Fibroblast of lung (primary cell): ENCODE measurements at regions not wholly inside any gene's neighbourhood (a gene's known extent, or its start where the extent isn't known, plus 50 kb on each side); places are given as distances from the start of the nearest gene placed in this dataset.

ENCODE experiments used
- DNase-seq, 2 donors: peaks; one replicate each; pipeline versions ENCODE4 v3.0.0 to v3.0.0-alpha.2; 2010; ENCODE audit warnings: low read depth in 2 of 2
- H2AFZ ChIP-seq: 2 replicates; pipeline ENCODE4 v1.5.1; 2012; ENCODE audit warnings: low read length, control low read depth, inconsistent platforms
- H3K27ac ChIP-seq: 2 replicates; pipeline ENCODE4 v1.5.1; 2011; ENCODE audit warnings: low read length, control low read depth; ENCODE audit not compliant: insufficient read depth
- H3K27me3 ChIP-seq: 2 replicates; pipeline ENCODE4 v1.5.1; 2011; ENCODE audit warnings: mild to moderate bottlenecking, low read length; ENCODE audit not compliant: control insufficient read depth, insufficient read depth
- H3K36me3 ChIP-seq: 2 replicates; pipeline ENCODE4 v1.5.1; 2011; ENCODE audit warnings: low read length; ENCODE audit not compliant: control insufficient read depth, insufficient read depth
- H3K4me1 ChIP-seq: 2 replicates; pipeline ENCODE4 v1.5.1; 2011; ENCODE audit warnings: low read length; ENCODE audit not compliant: control insufficient read depth, insufficient read depth; ENCODE audit errors: extremely low read depth
- H3K4me2 ChIP-seq: 2 replicates; pipeline ENCODE4 v1.5.1; 2011; ENCODE audit warnings: low read length, control low read depth; ENCODE audit not compliant: insufficient read depth; ENCODE audit errors: extremely low read depth
- H3K4me3 ChIP-seq, 4 experiments: fragments of 200-600 bp in 1 of 4; sonication (generic) in 1 of 4; replicated peaks in 1 of 4; 2 replicates each; pipeline ENCODE4 v1.5.1; 2011 to 2016; ENCODE audit warnings: low read length in 4 of 4, low read depth in 3 of 4, mild to moderate bottlenecking in 3 of 4, control low read depth in 2 of 4, inconsistent platforms in 1 of 4, mixed read lengths in 1 of 4; ENCODE audit not compliant: insufficient read depth in 1 of 4; ENCODE audit errors: control extremely low read depth in 1 of 4
- H3K79me2 ChIP-seq: 2 replicates; pipeline ENCODE4 v1.5.1; 2012; ENCODE audit warnings: mild to moderate bottlenecking, low read length, inconsistent platforms; ENCODE audit not compliant: control insufficient read depth, insufficient read depth
- H3K9ac ChIP-seq: 2 replicates; pipeline ENCODE4 v1.5.1; 2011; ENCODE audit warnings: mild to moderate bottlenecking, low read length, control low read depth; ENCODE audit not compliant: insufficient read depth
- H3K9me3 ChIP-seq: 2 replicates; pipeline ENCODE4 v1.5.1; 2012; ENCODE audit warnings: low read depth, low read length; ENCODE audit not compliant: control insufficient read depth, insufficient read depth
- H4K20me1 ChIP-seq: 2 replicates; pipeline ENCODE4 v1.5.1; 2011; ENCODE audit warnings: low read length; ENCODE audit not compliant: control insufficient read depth, insufficient read depth; ENCODE audit errors: extremely low read depth
- EZH2 ChIP-seq: IDR thresholded peaks from 2 replicates; pipeline ENCODE4 v1.5.1; 2012; ENCODE audit warnings: low read length, control low read depth, mild to moderate bottlenecking; ENCODE audit errors: missing control alignments
- TF ChIP-seq, protein P1 (sequence below), 2 donors: IDR thresholded peaks in 1 of 2; conservative IDR thresholded peaks in 1 of 2; 1 replicate in 1 of 2; 2 replicates in 1 of 2; pipeline ENCODE4 v1.5.1; 2011 to 2012; ENCODE audit warnings: low read length in 2 of 2, control low read depth in 1 of 2, inconsistent platforms in 1 of 2, low read depth in 1 of 2, mild to moderate bottlenecking in 1 of 2

DNA sequence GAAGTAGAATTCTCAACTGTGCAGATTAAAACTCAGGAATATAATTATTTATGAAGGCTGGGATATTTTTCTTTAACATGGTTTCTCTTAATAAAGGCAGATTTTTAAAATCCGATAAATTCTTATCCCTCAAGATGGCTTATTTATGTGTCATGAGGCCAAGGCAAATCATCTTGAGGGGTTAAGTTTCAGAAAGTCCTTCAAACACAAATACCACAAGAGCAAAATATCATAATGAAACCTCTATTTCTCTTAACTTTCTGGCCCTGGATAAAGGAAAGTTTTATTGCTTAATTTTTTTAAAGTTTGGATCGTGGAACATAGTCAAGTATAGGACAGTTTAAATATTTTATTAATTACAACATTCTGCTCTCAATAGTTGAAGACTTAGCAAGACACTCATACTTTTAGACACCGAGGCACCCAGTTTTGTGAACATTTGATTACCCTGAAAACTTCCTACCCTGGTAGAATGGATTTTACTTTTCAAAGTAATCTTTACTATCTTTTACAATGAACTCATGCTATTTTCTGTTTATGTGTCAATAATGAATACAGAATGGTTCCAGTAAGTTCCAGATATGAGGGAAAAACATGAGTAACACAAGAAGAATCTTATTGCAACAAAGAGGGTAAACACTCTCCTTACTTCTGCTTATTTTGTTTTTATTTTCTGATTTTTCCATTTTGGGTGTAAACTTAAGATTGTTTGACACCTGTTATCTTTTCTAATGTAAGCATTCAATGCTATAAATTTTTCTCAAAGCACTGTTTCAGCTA, 200.7 kb upstream of the IL15 start:
- Histone ChIP-seq H3K79me2 (no peaks in the 10 kb centered on the region), H3K9ac (no peak overlapping the region), H3K9me3 (no peaks in the 10 kb centered on the region), H3K27me3 (no peaks in the 10 kb centered on the region), H3K4me2 (peak overlapping the region; percentile 5), H3K4me1 (peaks cover 8% of the 10 kb centered on the region), H3K27ac (no peak overlapping the region), H4K20me1 (no peaks in the 10 kb centered on the region), H2AFZ (no peak overlapping the region), H3K4me3 (no peak overlapping the region), H3K36me3 (no peaks in the 10 kb centered on the region)
- no peak for TF ChIP-seq EZH2
- TF ChIP-seq, protein P1, sequence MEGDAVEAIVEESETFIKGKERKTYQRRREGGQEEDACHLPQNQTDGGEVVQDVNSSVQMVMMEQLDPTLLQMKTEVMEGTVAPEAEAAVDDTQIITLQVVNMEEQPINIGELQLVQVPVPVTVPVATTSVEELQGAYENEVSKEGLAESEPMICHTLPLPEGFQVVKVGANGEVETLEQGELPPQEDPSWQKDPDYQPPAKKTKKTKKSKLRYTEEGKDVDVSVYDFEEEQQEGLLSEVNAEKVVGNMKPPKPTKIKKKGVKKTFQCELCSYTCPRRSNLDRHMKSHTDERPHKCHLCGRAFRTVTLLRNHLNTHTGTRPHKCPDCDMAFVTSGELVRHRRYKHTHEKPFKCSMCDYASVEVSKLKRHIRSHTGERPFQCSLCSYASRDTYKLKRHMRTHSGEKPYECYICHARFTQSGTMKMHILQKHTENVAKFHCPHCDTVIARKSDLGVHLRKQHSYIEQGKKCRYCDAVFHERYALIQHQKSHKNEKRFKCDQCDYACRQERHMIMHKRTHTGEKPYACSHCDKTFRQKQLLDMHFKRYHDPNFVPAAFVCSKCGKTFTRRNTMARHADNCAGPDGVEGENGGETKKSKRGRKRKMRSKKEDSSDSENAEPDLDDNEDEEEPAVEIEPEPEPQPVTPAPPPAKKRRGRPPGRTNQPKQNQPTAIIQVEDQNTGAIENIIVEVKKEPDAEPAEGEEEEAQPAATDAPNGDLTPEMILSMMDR (conservative IDR thresholded peaks at IDR 0.05 in 1 of 2, IDR thresholded peaks at IDR 0.05 in 1 of 2; ENCODE audit: low read depth in 1 of 2, low read length in 2 of 2), result no peak
- peak; percentile 4 to 14 for DNase-seq

DNA sequence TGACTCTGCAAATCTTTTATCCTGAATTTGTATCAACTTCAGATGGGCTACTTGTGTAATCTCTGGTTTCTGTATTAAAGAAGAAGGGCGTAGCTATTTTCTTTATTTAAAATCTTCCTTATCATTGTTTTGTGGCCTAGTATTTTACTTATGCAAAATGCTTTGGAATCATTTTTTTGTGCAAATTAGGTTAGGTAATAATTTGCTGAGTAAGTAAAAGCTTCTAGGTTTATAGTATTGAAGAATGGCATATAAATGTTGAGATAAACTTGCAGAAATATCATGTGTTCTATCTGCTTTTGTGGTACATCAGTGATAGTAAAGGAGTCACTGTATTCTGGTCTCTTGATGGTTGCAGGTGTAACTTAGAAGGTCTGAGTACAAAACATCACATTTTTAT, 197.2 kb upstream of the IL15 start:
- no peak for DNase-seq
- Histone ChIP-seq H3K9me3 (no peaks in the 10 kb centered on the region), H2AFZ (no peak overlapping the region), H3K4me2 (no peak overlapping the region), H3K36me3 (no peaks in the 10 kb centered on the region), H3K4me1 (no peaks in the 10 kb centered on the region), H3K27ac (no peak overlapping the region), H3K9ac (no peak overlapping the region), H4K20me1 (no peaks in the 10 kb centered on the region), H3K79me2 (no peaks in the 10 kb centered on the region), H3K4me3 (no peak overlapping the region), H3K27me3 (no peaks in the 10 kb centered on the region)
- no peak for TF ChIP-seq EZH2
- TF ChIP-seq, protein P1 (conservative IDR thresholded peaks at IDR 0.05 in 1 of 2, IDR thresholded peaks at IDR 0.05 in 1 of 2; ENCODE audit: low read depth in 1 of 2, low read length in 2 of 2), result no peak

DNA sequence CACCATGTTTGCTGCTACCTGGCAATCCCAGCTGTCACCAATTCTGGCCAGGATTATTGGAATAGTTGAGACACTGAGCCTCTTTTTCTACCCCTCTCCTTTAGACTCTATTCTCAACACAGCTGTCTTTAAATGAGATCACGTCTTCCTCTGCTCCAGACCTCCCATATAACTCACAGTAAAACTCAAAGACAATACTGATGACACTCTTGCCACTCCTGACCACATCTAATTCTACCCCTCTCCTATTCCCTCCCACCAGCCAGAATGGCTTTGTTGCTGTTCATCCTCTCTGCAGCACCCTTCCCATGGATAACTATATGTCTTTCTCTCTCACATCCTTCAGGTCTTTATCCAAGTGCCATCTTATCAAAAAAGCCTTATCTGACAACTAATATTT, 188.6 kb upstream of the IL15 start:
- Histone ChIP-seq H3K9ac (no peak overlapping the region), H3K4me3 (no peak overlapping the region), H3K27me3 (no peaks in the 10 kb centered on the region), H3K36me3 (no peaks in the 10 kb centered on the region), H3K27ac (no peak overlapping the region), H2AFZ (no peak overlapping the region), H3K79me2 (no peaks in the 10 kb centered on the region), H4K20me1 (no peaks in the 10 kb centered on the region), H3K9me3 (no peaks in the 10 kb centered on the region), H3K4me2 (no peak overlapping the region), H3K4me1 (no peaks in the 10 kb centered on the region)
- no peak for DNase-seq
- TF ChIP-seq, protein P1 (conservative IDR thresholded peaks at IDR 0.05 in 1 of 2, IDR thresholded peaks at IDR 0.05 in 1 of 2; ENCODE audit: low read depth in 1 of 2, low read length in 2 of 2), result no peak
- TF ChIP-seq EZH2, result no peak
